ENCODE measurements at regions not wholly inside any gene's neighbourhood (a gene's known extent, or its start where the extent isn't known, plus 50 kb on each side); places are given as distances from the start of the nearest gene placed in this dataset.

DNA sequence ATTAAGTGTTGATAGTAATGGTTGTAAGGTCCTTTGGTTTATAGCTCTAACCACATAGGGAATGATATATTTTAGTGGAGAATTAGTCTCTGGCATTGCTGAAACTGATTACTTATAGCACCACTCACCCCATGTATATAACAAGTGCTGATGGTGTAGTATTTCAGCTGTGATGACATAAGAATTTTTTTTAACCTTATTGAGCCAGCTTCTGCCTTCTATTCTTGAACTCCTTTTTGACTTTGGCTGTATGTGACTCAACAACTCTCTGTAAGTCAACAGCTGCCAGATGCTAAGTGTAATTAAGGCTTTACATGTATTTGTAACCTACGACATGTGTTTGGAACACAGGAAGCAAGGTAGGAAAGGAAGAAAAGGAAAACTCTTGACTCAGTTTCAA, 929.6 kb upstream of the WWC1 start:
- Histone ChIP-seq H3K4me1 (no peaks in the 10 kb centered on the region), H3K27me3 (no peaks in the 10 kb centered on the region), H3K36me3 (no peaks in the 10 kb centered on the region), H3K27ac (no peak overlapping the region), H3K4me3 (replicated peaks in 1 of 3) (no peak overlapping the region), H3K9me3 (no peaks in the 10 kb centered on the region)
- 82 to 95% methylated on average over 1 of the region's 1 CpG for WGBS, 2 donors
- TF ChIP-seq, protein P1, sequence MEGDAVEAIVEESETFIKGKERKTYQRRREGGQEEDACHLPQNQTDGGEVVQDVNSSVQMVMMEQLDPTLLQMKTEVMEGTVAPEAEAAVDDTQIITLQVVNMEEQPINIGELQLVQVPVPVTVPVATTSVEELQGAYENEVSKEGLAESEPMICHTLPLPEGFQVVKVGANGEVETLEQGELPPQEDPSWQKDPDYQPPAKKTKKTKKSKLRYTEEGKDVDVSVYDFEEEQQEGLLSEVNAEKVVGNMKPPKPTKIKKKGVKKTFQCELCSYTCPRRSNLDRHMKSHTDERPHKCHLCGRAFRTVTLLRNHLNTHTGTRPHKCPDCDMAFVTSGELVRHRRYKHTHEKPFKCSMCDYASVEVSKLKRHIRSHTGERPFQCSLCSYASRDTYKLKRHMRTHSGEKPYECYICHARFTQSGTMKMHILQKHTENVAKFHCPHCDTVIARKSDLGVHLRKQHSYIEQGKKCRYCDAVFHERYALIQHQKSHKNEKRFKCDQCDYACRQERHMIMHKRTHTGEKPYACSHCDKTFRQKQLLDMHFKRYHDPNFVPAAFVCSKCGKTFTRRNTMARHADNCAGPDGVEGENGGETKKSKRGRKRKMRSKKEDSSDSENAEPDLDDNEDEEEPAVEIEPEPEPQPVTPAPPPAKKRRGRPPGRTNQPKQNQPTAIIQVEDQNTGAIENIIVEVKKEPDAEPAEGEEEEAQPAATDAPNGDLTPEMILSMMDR (IDR thresholded peaks at IDR 0.05), result no peak
- TF ChIP-seq POLR2A (IDR thresholded peaks at IDR 0.05), result no peak
- intact Hi-C loops (cut with DNase I), result no loop called here
- no peak for DNase-seq

DNA sequence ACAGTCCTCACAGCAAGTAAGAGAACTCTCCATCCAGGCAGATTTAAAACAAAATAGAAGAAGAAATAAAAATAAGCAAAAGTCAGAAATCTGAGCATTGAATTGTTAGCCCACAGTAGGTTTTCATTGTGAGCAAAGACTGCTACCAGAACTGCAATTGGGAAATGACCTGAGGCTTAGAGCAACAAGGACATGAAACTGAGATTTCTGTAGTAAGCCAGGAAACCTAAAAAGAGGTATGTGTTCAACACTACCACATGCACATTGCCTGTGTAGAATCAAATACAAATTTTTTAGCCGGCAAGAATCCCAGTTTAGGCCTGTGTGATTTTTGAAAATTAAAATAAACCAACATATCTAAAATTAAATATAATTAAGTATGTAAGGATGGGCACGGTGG, 928.4 kb upstream of the WWC1 start:
- intact Hi-C loops (cut with DNase I), result no loop called here
- DNase-seq, result no peak
- TF ChIP-seq, protein P1 (IDR thresholded peaks at IDR 0.05), result no peak
- no peak for TF ChIP-seq POLR2A (IDR thresholded peaks at IDR 0.05)
- 94 to 100% methylated on average over 2 of the region's 2 CpGs for WGBS, 2 donors
- Histone ChIP-seq H3K36me3 (no peaks in the 10 kb centered on the region), H3K4me1 (no peaks in the 10 kb centered on the region), H3K27ac (no peak overlapping the region), H3K9me3 (no peaks in the 10 kb centered on the region), H3K4me3 (replicated peaks in 1 of 3) (no peak overlapping the region), H3K27me3 (no peaks in the 10 kb centered on the region)

DNA sequence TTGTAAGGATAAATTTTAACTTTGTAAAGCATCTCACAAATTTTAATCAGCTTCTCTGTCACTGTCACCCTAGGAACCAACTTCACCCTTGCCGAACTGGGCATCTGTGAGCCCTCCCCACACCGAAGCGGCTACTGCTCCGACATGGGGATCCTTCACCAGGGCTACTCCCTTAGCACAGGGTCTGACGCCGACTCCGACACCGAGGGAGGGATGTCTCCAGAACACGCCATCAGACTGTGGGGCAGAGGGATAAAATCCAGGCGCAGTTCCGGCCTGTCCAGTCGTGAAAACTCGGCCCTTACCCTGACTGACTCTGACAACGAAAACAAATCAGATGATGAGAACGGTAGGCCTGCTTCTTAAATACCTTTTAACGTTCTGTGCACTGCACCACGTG, 916.3 kb upstream of the WWC1 start:
- TF ChIP-seq, protein P1 (IDR thresholded peaks at IDR 0.05), result no peak
- no peak for TF ChIP-seq POLR2A (IDR thresholded peaks at IDR 0.05)
- intact Hi-C loops (cut with DNase I), result no loop called here

DNA sequence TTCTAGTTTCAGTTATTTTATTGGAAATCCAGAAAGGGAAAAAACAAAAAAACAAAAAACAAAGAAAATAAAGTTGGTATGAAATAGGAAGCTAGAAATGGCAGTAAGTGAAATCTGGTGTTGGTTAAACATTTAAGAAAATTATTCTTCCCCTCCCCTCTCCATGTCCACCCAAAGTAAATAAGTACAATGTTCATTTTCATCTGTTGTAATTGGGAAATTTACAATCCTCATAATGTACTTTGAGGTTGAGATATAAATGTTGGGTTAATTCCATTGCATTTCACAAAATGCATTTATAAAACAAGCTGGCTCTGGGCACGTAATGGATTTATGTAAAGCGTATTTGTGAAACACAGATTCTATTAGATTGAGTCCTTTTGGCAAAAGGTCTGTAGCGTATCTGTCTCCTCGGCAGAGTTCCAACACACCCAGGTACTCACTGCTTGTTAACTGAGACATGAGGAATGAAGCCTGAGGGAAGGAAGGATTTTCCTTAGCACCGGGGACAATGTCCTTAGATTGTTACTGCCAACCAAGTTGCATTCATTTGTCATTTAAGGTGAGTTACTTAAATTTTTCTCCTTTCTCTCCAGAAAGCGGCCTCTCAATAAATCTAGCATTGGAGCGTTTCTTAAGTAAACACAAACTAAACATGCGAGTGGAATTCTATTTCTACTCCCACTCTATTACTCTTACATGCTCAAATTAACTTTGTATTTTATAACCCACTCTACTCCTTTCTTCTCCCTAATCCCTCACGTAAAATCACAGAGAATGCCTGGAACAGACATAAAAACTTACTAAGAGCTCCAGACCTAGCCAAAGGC, 912.3 kb upstream of the WWC1 start:
- WGBS, 2 donors, result 42 to 46% methylated on average over 9 of the region's 9 CpGs
- Histone ChIP-seq H3K36me3 (no peaks in the 10 kb centered on the region), H3K27ac (no peak overlapping the region), H3K27me3 (no peaks in the 10 kb centered on the region), H3K9me3 (no peaks in the 10 kb centered on the region), H3K4me3 (replicated peaks in 1 of 3) (no peak overlapping the region), H3K4me1 (no peaks in the 10 kb centered on the region)
- peak; percentile 66 to 67 for DNase-seq
- intact Hi-C loops (cut with DNase I), result no loop called here
- no peak for TF ChIP-seq POLR2A (IDR thresholded peaks at IDR 0.05)
- TF ChIP-seq, protein P1 (IDR thresholded peaks at IDR 0.05), result no peak

More for the DNA sequence above, 916.3 kb upstream of the WWC1 start:
- H3K4me3 ChIP-seq (replicated peaks in 1 of 3), result no peak overlapping the region
- H3K9me3 ChIP-seq, result no peaks in the 10 kb centered on the region
- no peaks in the 10 kb centered on the region for H3K4me1 ChIP-seq
- no peaks in the 10 kb centered on the region for H3K27me3 ChIP-seq
- H3K27ac ChIP-seq, result no peak overlapping the region
- WGBS, 2 donors, result 80 to 85% methylated on average over 17 of the region's 17 CpGs
- DNase-seq, result no peak
- H3K36me3 ChIP-seq, result no peaks in the 10 kb centered on the region

DNA sequence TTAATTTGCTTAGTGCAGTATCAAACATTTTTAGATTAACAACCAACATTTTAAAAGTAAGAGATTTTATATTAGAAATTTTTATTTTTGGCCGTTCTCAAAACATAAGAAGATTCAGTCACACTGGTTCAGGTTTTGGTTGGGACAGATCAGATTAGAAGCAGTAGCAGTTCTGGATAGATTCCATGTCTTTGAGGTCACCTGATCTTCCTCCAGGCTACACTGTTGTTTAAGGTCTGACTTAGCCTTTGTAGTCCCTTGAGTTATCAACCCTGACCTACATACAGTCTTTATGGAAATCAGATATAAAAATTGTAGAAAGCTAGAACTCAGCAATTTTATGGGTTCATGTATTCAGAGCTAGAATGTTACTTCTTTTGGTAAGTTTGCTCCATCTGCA, 910.0 kb upstream of the WWC1 start:
- Histone ChIP-seq H3K4me1 (no peaks in the 10 kb centered on the region), H3K27ac (no peak overlapping the region), H3K9me3 (no peaks in the 10 kb centered on the region), H3K36me3 (no peaks in the 10 kb centered on the region), H3K4me3 (replicated peaks in 1 of 3) (no peak overlapping the region), H3K27me3 (no peaks in the 10 kb centered on the region)
- intact Hi-C loops (cut with DNase I), result no loop called here
- TF ChIP-seq, protein P1 (IDR thresholded peaks at IDR 0.05), result no peak
- TF ChIP-seq POLR2A (IDR thresholded peaks at IDR 0.05), result no peak
- WGBS, 2 donors, result 88 to 89% methylated on average over 1 of the region's 1 CpG
- no peak for DNase-seq

Measured in thyroid gland (tissue), 4 donors.